Ovary (tissue), 7 donors: ENCODE measurements at regions not wholly inside any gene's neighbourhood (a gene's known extent, or its start where the extent isn't known, plus 50 kb on each side); places are given as distances from the start of the nearest gene placed in this dataset.
"Not testable (repeated sequence)": the region's sequence is repeated elsewhere in the genome, so short reads cannot be mapped to it uniquely, and the experiment has no call there.

ENCODE experiments used
- DNase-seq, 5 donors: peaks; one replicate each; pipeline ENCODE4 v3.0.0-alpha.2; 2019 to 2020
- H3K27ac ChIP-seq, 2 donors: fragments of 200-600 bp; one replicate each; pipeline versions ENCODE4 v1.5.1 to v1.8.0; 2019 to 2022
- H3K27me3 ChIP-seq: fragments of 200-600 bp; one replicate; pipeline ENCODE4 v1.8.0; 2022
- H3K36me3 ChIP-seq: fragments of 200-600 bp; sonication (generic); one replicate; pipeline ENCODE4 v1.5.1; 2019
- H3K4me1 ChIP-seq: one replicate; pipeline ENCODE4 v1.8.1; 2013; ENCODE audit warnings: mild to moderate bottlenecking, moderate library complexity; ENCODE audit not compliant: insufficient read depth
- H3K4me3 ChIP-seq: fragments of 200-600 bp; sonication (generic); one replicate; pipeline ENCODE4 v1.5.1; 2017
- H3K9me3 ChIP-seq, 2 donors: fragments of 200-600 bp in 1 of 2; sonication (generic) in 1 of 2; one replicate each; pipeline versions ENCODE4 v1.5.1 to v1.8.1; 2013 to 2019; ENCODE audit warnings: mild to moderate bottlenecking in 1 of 2, moderate library complexity in 1 of 2
- CTCF ChIP-seq, 3 donors: fragments of 450-650 bp in 2 of 3; fragments of 200-600 bp in 1 of 3; IDR thresholded peaks; one replicate each; pipeline versions ENCODE4 v1.5.1 to v1.8.0; 2016 to 2022; ENCODE audit warnings: antibody characterized with exemption in 3 of 3, mild to moderate bottlenecking in 1 of 3
- EP300 ChIP-seq: sonication (generic); formaldehyde crosslinking; IDR thresholded peaks from one replicate; pipeline ENCODE4 v1.6.1; 2017; ENCODE audit warnings: antibody characterized with exemption
- POLR2A ChIP-seq: fragments of 450-650 bp; IDR thresholded peaks from one replicate; pipeline ENCODE4 v1.6.1; 2017; ENCODE audit warnings: antibody characterized with exemption, mild to moderate bottlenecking, moderate library complexity
- WGBS, 3 donors: extraction: QIAGEN DNeasy Blood & Tissue Kit in 1 of 3; methylation state at CpG; one replicate each; pipeline versions ENCODE4 v1.1.5 to v1.1.7; 2013 to 2017; 5-methylcytosine and 5-hydroxymethylcytosine counted together
- intact Hi-C, 4 donors: fragments of 100-400 bp; cut with DNase I; formaldehyde crosslinking; loops; one replicate each; pipeline versions ENCODE4 v1.11.0 to v1.15.1; 2022 to 2023
- donor health status: DM: no; HTN: no; CAD: no; lungs with moderate emphysema.
- donor health status: DM: no; HTN: no; CAD: no.
- donor health status: Bipolar disorder and iron deficiency.
- donor health status: DM: no; HTN: no; CAD: no.
- donor health status: DM: yes; HTN: yes; CAD: no.

GRCh38 chr1:80565406-80565805 is 1235.3 kb upstream of the ADGRL2 start:
- Histone ChIP-seq H3K9me3 (no peaks in the 10 kb centered on the region), H3K27ac (no peak overlapping the region), H3K36me3 (no peaks in the 10 kb centered on the region), H3K4me3 (no peak overlapping the region), H3K4me1 (no peaks in the 10 kb centered on the region), H3K27me3 (no peaks in the 10 kb centered on the region)
- no peak for DNase-seq
- intact Hi-C loops: no loop called here
- TF ChIP-seq POLR2A (no peak), CTCF (IDR thresholded peaks at IDR 0.05) (no peak), EP300 (no peak)
- WGBS, 3 donors: 32 to 54% (median 42%) methylated on average over 1 of the region's 1 CpG

GRCh38 chr1:80542231-80542630 is 1258.5 kb upstream of the ADGRL2 start:
- 69 to 88% (median 83%) methylated on average over 1 of the region's 1 CpG for WGBS, 3 donors
- intact Hi-C loops: no loop called here
- Histone ChIP-seq H3K4me3 (no peak overlapping the region), H3K27ac (no peak overlapping the region), H3K36me3 (no peaks in the 10 kb centered on the region), H3K9me3 (no peaks in the 10 kb centered on the region), H3K27me3 (no peaks in the 10 kb centered on the region), H3K4me1 (no peaks in the 10 kb centered on the region)
- DNase-seq: no peak
- TF ChIP-seq EP300: no peak

- no peak overlapping the region for H3K4me3 ChIP-seq
- intact Hi-C loops: no loop called here
- no peaks in the 10 kb centered on the region for H3K4me1 ChIP-seq
- TF ChIP-seq EP300 (no peak), POLR2A (no peak), CTCF (IDR thresholded peaks at IDR 0.05) (no peak)
- no peaks in the 10 kb centered on the region for H3K36me3 ChIP-seq
- DNase-seq: no peak
- 86 to 92% (median 91%) methylated on average over 1 of the region's 1 CpG for WGBS, 3 donors
- no peaks in the 10 kb centered on the region for H3K27me3 ChIP-seq
- no peaks in the 10 kb centered on the region for H3K9me3 ChIP-seq
- H3K27ac ChIP-seq: no peak overlapping the region
Measured at GRCh38 chr1:80540596-80540995, 1260.1 kb upstream of the ADGRL2 start.

- H3K36me3 ChIP-seq: no peaks in the 10 kb centered on the region
- intact Hi-C loops: no loop called here
- no peaks in the 10 kb centered on the region for H3K27me3 ChIP-seq
- H3K9me3 ChIP-seq: no peaks in the 10 kb centered on the region
- no peaks in the 10 kb centered on the region for H3K4me1 ChIP-seq
- TF ChIP-seq POLR2A (no peak), EP300 (no peak)
- no peak for DNase-seq
- H3K27ac ChIP-seq: no peak overlapping the region
- H3K4me3 ChIP-seq: no peak overlapping the region
- 93 to 95% (median 95%) methylated on average over 1 of the region's 1 CpG for WGBS, 3 donors
Measured at GRCh38 chr1:80540149-80540548, 1260.6 kb upstream of the ADGRL2 start.

- H3K27ac ChIP-seq, H3K4me3 ChIP-seq, H3K9me3 ChIP-seq, H3K27me3 ChIP-seq, intact Hi-C loops, DNase-seq, H3K36me3 ChIP-seq, H3K4me1 ChIP-seq: not testable (repeated sequence)
- 97 to 98% (median 97%) methylated on average over 8 of the region's 8 CpGs for WGBS, 3 donors
Measured at GRCh38 chr1:80539298-80539697, 1261.4 kb upstream of the ADGRL2 start.

- 97 to 98% (median 98%) methylated on average over 4 of the region's 4 CpGs for WGBS, 3 donors
- Histone ChIP-seq H3K27me3 (no peaks in the 10 kb centered on the region), H3K36me3 (no peaks in the 10 kb centered on the region), H3K4me3 (no peak overlapping the region), H3K4me1 (peaks cover 3% of the 10 kb centered on the region), H3K9me3 (no peaks in the 10 kb centered on the region), H3K27ac (no peak overlapping the region)
- DNase-seq: no peak
- intact Hi-C loops: no loop called here
- TF ChIP-seq POLR2A (no peak), CTCF (IDR thresholded peaks at IDR 0.05) (no peak), EP300 (no peak)
Measured at GRCh38 chr1:80536461-80536860, 1264.3 kb upstream of the ADGRL2 start.
